HepG2 (cell line): ENCODE measurements at regions not wholly inside any gene's neighbourhood (a gene's known extent, or its start where the extent isn't known, plus 50 kb on each side); places are given as distances from the start of the nearest gene placed in this dataset.

Experiments
- ZNF431 ChIP-seq: sonication (generic); formaldehyde crosslinking; IDR thresholded peaks from 2 replicates; pipeline ENCODE4 v1.9.0; 2022; ENCODE audit warnings: missing genetic modification reagents, low read depth, mild to moderate bottlenecking, borderline replicate concordance
- ZNF451 ChIP-seq: sonication (generic); formaldehyde crosslinking; IDR thresholded peaks from 2 replicates; pipeline ENCODE4 v1.5.0; 2020; ENCODE audit warnings: mild to moderate bottlenecking, missing genetic modification reagents
- ZNF580 ChIP-seq: IDR thresholded peaks from 2 replicates; pipeline ENCODE4 v1.6.1; 2016; ENCODE audit warnings: low read depth, borderline replicate concordance

DNA sequence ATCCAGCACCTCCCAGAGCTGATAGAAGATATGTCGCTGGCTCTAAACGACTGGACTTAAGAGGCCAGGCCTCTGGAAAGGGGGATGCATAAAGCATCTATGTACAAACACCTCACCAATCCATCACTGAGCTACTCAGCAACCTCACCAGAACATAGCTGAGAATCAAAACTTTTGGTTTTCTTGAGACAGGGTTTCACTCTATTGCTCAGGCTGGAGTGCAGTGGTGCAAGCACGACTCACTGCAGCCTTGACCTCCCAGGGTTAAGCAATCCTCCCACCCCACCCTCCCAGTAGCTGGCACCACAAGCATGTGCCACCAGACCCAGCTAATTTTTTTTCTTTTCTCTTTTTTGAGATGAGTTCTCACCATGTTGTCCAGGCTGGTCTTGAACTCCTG lies 62.9 kb upstream of the MSH6 start:
- TF ChIP-seq ZNF431 (CRISPR knock-in tag) (no peak), ZNF451 (no peak), ZNF580 (CRISPR knock-in tag) (no peak)
